NCI-H82 (cell line): ENCODE measurements at regions not wholly inside any gene's neighbourhood (a gene's known extent, or its start where the extent isn't known, plus 50 kb on each side); places are given as distances from the start of the nearest gene placed in this dataset.

Source experiments
- DNase-seq: peaks from one replicate; lab custom pipeline; 2025; lab: John Stamatoyannopoulos, UW

GRCh38 chr4:147428583-147428982, 52.3 kb upstream of the EDNRA start:
- DNase-seq: no peak

GRCh38 chr4:147430111-147430510, 50.8 kb upstream of the EDNRA start:
- no peak for DNase-seq
